ENCODE measurements at regions not wholly inside any gene's neighbourhood (a gene's known extent, or its start where the extent isn't known, plus 50 kb on each side); places are given as distances from the start of the nearest gene placed in this dataset.
"Not testable (repeated sequence)": the region's sequence is repeated elsewhere in the genome, so short reads cannot be mapped to it uniquely, and the experiment has no call there.

DNA sequence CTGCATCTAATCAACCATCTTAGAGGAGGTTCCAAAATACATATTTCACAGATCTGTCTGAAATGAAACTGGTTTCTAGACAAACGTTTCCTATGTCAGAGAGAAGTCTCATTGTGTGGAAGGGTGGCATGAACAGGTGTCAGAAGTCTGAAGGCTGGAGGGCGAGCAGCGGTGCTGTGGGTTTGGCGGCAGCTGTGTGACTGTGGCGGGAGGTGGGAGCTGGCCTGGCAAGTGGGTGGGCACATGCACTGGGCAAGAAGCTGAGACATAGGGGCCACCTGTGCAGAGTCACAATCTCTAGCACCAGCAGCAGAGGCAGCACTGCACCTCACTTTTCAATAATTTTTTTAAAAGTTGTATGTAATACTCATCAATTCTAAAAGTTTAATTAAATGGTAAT is 346.3 kb downstream of the DSC3 start:
- DNase-seq: no peak

- no peak for DNase-seq
Measured at GRCh38 chr18:30694773-30695172, 347.8 kb downstream of the DSC3 start.

- DNase-seq: no peak
Measured at GRCh38 chr18:30689216-30689615, 353.3 kb downstream of the DSC3 start.

DNA sequence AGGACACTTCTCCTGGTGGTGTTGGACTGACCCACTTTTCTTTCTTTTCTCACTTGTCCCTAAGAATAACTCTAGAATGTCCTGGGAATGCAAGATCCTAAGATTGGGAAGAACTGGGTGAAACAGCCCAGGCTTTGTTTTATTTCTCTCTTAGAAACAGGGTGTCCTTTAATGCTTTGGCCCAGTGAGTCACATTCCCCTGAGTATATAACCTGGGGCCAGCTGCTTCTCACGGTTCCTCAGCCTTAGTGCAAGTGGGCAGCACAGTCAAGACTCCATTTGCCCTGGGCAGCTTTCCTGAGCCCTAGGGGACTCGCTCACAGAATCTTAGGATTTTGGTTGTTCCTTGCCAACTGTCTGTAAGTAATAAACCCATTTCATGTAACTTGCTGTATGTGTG is 355.0 kb downstream of the DSC3 start:
- no peak for DNase-seq

DNA sequence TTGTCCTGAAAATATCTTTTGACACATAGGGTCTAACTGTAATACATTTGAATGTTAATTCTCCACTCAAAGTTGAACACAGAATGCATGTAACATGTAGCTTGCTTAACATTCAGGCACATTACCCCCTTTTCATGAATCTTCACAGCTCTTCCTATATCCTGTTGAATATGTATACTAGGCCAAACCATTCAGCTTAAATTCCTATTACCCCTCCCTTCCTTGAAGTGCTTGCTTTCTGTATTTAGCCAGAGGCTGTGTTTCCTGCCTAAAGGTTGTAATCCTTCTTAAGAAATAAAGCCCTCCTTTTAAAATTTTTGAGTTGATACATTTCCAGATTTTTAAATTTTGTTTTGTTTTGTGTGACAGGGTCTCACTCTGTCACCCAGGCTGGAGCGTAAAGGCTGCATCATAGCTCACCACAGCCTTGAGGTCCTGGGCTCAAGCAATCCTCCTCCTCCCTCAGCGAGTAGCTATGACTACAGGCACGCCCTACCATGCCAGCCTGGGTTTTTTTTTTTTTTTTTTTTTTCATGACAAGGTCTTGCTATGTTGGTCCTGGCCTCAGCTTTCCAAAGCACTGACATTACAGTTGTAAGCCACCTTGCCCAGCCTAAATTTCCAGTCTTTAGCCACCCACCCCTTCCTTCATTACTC is 357.6 kb downstream of the DSC3 start:
- no peak for DNase-seq

GRCh38 chr18:30683836-30684235 is 358.7 kb downstream of the DSC3 start:
- DNase-seq: no peak

DNA sequence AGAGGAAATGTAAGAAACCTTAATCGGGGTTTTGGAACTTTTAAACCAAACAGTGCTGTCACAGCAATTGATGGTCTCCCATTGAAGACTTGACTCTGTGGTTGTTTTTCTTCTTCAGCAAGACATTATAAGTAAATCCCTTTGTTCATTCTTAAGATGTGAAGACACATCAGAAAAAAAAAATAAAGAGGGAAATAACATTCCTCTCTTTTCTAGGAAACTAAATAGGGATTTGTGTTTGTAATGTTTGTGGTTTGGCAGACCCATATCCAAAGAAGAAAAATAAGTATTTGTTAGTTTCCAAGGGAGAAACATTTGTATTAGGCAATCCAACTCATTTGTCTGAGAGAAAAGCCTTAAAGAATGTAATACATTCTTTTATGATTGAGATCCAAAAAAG is 359.9 kb downstream of the DSC3 start:
- no peak for DNase-seq

- no peak for DNase-seq
Measured at GRCh38 chr18:30679285-30679930, 363.1 kb downstream of the DSC3 start.

GRCh38 chr18:30677813-30678212 is 364.7 kb downstream of the DSC3 start:
- DNase-seq: not testable (repeated sequence)

- DNase-seq: no peak
Measured at GRCh38 chr18:30676053-30676480, 366.5 kb downstream of the DSC3 start.

DNA sequence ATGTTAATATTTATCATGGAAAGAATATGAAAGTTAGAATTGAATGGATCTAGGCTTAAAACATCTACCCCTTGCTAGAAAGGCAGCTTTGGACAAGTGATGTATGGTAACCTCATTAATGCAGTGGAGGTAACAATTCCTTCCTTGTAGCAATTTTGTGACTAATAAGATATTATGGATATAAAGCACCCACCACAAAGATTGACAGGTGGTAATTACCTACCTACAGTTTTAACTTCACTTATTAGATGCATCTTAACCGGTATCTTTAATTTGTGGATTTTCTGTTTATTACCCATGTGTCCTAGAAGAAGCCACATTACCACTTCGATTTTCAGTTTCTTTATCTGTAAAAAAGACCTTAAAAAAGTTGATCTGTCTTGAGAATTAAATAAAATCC is 367.0 kb downstream of the DSC3 start:
- DNase-seq: no peak

DNA sequence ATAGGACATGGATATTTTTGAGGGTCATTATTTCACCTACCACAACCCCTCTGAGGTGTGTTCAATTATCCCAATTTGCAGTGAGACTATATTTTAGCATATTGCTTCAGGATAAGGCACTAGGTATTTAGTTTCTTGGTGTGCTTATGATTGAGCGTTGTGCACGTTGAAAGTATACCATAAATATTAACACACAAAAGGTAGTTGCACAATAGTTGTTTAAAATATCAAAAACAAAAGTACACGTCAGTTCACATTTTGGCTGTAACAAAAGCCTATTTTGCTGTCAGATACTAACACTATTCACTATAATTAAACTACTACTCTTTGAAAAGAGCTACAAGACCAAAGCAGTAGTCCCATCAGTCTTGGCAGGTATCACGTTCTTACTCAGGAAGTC is 367.5 kb downstream of the DSC3 start:
- DNase-seq: no peak

GRCh38 chr18:30674596-30674995 is 367.9 kb downstream of the DSC3 start:
- no peak for DNase-seq

DNA sequence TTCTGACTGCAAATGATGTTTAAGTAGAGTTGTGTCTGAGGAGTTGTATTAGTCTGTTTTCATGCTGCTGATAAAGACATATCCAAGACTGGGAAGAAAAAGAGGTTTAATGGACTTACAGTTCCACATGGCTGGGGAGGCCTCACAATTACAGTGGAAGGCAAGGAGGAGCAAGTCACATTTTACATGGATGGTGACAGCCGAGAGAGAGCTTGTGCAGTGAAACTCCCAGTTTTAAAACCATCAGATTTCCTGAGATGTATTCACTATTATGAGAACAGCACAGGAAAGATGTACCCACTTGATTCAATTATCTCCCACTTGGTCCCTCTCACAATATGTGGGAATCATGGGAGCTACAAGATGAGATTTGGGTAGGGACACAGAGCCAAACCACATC is 370.1 kb downstream of the DSC3 start:
- not testable (repeated sequence) for DNase-seq

- no peak for DNase-seq
Measured at GRCh38 chr18:30658306-30658705, 384.2 kb downstream of the DSC3 start.

DNA sequence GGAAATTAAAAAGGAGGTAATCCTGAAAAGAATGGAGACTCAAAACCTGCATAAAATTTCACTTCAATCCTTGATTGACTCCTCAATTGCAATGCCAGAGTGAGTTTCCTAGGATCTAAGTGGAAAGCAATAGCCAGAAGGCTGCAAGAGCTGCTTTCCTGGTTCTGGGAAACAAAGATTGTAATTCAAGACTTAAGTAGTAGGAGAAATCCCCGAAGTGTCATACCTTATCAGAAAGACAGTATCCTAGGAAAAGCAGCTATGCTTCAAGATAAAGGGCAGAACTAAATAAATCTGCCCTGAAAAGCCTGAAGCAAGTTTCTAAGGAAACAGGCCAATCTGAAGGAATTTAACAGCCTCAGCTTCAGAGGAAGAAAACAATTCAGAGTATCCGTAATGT is 390.2 kb downstream of the DSC3 start:
- DNase-seq: no peak

- no peak for DNase-seq
Measured at GRCh38 chr18:30650499-30650898, 392.0 kb downstream of the DSC3 start.

DNA sequence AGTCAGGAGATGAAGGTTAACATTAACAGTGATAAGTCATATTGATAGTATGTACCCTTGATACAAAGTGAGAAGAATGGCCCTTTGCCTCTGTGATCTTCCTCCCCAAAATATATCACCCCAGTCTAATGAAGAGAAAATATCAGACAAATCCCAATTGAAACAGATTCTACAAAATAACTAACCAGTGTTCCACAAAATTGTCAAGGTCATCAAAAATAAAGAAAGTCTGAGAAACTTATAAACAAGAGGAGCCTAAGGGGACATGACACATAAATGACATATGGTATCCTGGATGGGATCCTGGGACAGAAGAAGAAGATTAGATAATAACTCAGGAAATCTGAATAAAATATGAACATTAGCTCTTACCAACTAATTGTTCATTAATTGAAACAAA is 398.4 kb downstream of the DSC3 start:
- DNase-seq: no peak

DNA sequence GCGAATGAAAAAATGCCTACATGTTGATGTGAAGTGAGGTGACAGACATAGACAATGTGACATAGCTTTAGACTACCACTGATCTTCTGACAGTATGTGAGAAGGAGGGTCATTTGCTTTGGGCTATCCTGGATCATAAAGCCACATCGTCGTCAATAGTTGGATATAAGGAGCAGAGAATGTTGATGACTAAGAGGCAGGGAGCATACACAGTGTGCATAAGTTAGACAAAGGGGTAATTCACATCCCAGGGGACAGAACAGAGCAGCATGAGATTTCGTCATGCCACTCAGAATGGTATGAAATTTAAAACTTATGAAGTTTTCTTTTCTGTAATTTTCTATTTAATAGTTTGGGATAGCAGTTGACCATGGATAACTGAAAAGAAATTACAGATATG is 403.2 kb downstream of the DSC3 start:
- DNase-seq: no peak

GRCh38 chr18:30634249-30634648 is 408.3 kb downstream of the DSC3 start:
- DNase-seq: no peak

DNA sequence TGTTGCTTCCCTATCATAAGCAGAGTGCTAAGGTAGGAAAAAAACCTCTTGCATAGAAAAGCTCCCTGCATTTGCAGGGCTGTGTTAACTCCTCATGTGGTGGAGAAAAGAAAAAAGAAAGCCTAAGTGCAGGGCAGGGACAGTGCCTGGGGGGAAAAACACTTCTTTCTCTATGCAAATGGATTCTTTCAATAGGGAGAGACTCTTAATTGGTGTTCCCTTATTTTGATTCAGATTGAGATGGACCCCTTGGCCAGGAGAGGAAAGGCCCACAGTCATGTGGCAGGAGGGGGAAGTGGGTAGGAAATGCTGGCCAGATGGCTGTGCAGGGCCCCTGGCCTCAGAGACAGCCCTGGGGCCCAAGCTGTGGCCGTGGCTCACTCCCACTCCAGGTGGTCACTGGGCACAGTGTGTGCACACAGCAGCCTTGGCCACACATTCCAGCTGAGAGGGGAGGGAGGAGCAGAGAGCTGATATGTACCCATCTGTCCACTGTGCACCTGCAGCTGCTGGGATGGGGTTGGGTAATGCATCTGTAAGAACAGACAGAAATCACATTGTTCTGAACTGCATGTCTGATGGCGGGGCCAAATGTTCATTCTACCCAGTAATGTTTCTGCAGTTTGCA is 410.4 kb downstream of the DSC3 start:
- no peak for DNase-seq

DNA sequence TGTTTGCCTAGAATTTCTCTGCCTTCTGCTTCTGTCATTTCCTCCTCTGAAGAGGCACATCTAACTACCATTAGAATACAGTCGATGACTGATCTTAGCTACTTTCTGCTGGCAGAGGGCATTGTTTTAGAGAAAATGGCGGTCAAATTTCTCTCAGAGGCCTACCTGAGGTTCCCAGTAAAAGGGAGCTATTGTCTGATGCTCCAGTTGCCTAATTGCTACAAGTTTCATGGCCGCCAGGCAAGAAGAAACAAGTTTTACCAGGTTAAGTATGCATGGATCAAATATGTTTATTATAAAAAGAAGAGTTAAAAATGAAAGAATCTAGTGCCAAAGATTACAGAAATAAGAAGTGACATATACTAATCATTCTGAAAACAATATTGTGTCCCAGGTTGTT is 416.6 kb downstream of the DSC3 start:
- no peak for DNase-seq

- no peak for DNase-seq
Measured at GRCh38 chr18:30623401-30624065, 419.0 kb downstream of the DSC3 start.

DNA sequence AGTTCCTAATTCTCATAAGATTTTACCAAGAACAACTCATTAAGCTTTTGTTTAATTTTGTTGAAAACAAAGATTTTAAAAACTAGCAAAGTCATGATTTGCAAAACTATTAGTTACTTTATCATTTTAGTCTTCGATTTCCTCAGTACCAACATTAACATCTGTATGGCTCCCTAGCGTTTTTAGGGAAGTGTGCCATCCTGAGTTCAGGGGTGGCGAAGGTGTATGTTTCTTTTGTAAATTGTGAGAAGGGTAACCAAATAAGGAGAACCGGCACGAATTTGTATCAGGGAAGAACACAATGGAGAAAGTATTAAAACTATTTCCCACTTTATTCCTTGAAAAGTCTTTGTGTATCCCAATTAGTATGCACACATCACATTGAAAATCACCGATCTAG is 419.9 kb downstream of the DSC3 start:
- DNase-seq: no peak
